Mesodermal cell (in vitro differentiated cells): ENCODE measurements at regions not wholly inside any gene's neighbourhood (a gene's known extent, or its start where the extent isn't known, plus 50 kb on each side); places are given as distances from the start of the nearest gene placed in this dataset.
"Not testable (repeated sequence)": the region's sequence is repeated elsewhere in the genome, so short reads cannot be mapped to it uniquely, and the experiment has no call there.

Experiments
- H3K27ac ChIP-seq: 2 replicates; pipeline ENCODE4 v1.7.0; 2013; ENCODE audit warnings: mild to moderate bottlenecking, low read depth, low read length, moderate library complexity; ENCODE audit not compliant: severe bottlenecking
- H3K36me3 ChIP-seq: 2 replicates; pipeline ENCODE4 v1.7.1; 2013; ENCODE audit warnings: mild to moderate bottlenecking, low read length, moderate library complexity; ENCODE audit not compliant: control insufficient read depth, insufficient read depth
- H3K4me1 ChIP-seq: one replicate; pipeline ENCODE4 v1.7.1; 2013; ENCODE audit warnings: mild to moderate bottlenecking, low read length; ENCODE audit not compliant: insufficient read depth, control insufficient read depth, poor library complexity, severe bottlenecking
- H3K4me3 ChIP-seq: 2 replicates; pipeline ENCODE4 v1.7.0; 2013; ENCODE audit warnings: low read length, control low read depth, mild to moderate bottlenecking; ENCODE audit not compliant: insufficient read depth, poor library complexity, severe bottlenecking; ENCODE audit errors: extremely low read depth
- H3K9me3 ChIP-seq: 2 replicates; pipeline ENCODE4 v1.7.1; 2013; ENCODE audit warnings: mild to moderate bottlenecking, low read length, moderate library complexity; ENCODE audit not compliant: control insufficient read depth
- WGBS, 2 experiments: methylation state at CpG; one replicate each; pipeline ENCODE4 v1.1.5; 2013; ENCODE audit warnings: missing lambda C conversion rate in 2 of 2; ENCODE audit not compliant: insufficient coverage in 2 of 2; 5-methylcytosine and 5-hydroxymethylcytosine counted together

- H3K27ac ChIP-seq: no peak overlapping the region
- H3K36me3 ChIP-seq: no peaks in the 10 kb centered on the region
- 17% methylated on average over 1 of the region's 2 CpGs; no CpG with 5 or more reads in 1 of the 2 experiments for WGBS, 2 experiments
- H3K9me3 ChIP-seq: no peaks in the 10 kb centered on the region
- H3K4me3 ChIP-seq: no peak overlapping the region
- peaks cover 7% of the 10 kb centered on the region for H3K4me1 ChIP-seq
These were observed 104.4 kb upstream of the RBMS3 start for GRCh38 chr3:29176501-29176900.

DNA sequence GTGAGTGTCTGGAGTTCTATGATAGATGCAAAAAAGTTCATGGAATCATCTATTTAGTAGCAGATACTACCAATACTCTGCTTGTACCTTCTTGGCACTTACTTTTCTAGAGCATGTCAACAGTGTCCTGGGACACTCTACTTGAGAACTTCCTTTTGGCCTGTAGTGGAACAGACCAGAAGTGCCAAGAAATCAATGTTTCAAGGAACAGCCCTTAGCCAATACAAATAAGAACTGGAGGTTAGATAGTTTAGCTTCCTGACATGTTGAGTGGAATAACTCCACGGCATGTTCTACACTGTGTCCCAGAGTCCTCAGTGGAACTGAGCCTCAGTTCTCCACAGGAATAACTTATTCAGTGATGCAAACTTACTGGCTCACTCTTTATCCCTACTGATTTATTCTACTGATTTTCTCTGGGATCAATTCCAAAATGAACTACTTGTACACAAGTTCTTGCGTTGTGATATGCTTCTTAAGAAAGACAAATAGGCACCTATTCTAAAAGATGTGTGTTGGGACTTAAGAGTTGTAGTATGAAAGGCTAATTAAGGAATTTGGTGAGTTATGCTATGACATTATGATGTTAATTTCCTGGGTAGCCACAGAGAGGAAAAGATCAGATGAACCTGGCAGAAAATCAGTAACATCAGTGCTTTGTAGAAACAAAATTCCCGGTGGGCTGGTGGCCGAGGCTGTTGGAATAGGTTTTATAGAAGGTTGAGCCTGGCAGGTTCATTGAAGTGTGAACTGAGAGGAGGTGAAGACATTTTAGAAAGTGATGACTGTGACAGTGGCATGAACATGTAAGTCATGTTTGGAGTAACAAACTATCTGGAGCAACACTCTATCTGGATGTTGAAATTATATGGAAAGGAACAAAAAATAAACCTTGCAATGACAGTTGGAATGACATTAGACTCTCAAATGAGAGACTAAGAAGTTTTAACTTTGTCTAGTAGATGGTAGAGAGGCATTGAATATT is 101.8 kb upstream of the RBMS3 start:
- H3K36me3 ChIP-seq: no peaks in the 10 kb centered on the region
- WGBS, 2 experiments: 78 to 100% methylated on average over 1 to 2 of the region's 4 CpGs
- H3K9me3 ChIP-seq: no peaks in the 10 kb centered on the region
- H3K4me3 ChIP-seq: no peak overlapping the region
- no peak overlapping the region for H3K27ac ChIP-seq
- no peaks in the 10 kb centered on the region for H3K4me1 ChIP-seq

DNA sequence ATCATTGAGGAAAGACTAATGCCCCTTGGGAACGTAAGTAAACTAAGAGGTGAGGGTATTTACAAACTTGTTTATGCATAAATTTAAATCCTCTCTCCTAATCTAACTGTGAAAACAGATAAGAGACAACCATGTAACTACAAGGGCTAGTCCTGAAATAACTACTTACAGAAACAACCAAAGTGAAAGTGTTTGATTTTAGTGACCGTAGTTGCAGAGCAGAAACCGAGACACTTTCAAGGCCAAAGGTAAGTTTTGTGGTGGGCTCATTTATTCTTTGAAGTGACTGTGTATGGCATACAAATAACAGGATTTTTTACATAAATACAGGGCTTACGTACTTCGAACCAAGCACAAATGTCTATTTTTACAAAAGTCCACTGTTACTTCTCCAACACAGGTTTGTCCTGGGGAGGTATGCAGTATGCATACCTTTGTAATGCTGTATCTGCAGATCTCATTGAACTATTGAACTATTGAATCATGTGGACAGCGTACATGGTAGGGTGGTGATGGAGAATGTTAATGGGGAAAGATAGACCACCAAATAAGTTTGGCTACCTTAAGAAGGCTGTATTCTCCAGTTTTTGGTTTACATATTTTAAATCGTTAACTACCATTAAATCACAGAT is 99.6 kb upstream of the RBMS3 start:
- Histone ChIP-seq H3K9me3 (no peaks in the 10 kb centered on the region), H3K36me3 (no peaks in the 10 kb centered on the region), H3K4me1 (no peaks in the 10 kb centered on the region), H3K4me3 (no peak overlapping the region), H3K27ac (no peak overlapping the region)
- WGBS, 2 experiments: 100% methylated on average over 2 of the region's 7 CpGs; no CpG with 5 or more reads in 1 of the 2 experiments

DNA sequence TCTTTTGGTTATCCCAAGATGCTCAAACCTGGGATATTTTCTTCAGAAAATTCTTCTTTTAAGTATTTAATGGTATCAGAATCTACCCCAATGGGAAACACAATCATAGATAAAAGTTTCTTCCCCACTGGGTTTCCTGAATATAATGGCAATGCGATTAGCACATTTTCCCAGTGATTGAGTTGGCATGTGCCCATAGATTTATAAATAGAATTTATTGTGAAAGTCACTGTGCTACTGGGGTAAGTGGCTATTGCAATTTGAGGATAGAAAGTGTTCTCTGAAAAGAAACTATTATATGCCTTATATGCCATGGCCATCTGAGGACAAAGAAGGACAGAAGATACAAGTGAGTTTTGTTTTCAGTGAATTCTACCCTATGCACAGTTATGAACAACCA is 99.0 kb upstream of the RBMS3 start:
- no peak overlapping the region for H3K4me3 ChIP-seq
- H3K36me3 ChIP-seq: no peaks in the 10 kb centered on the region
- WGBS, 2 experiments: 100% methylated on average over 1 of the region's 1 CpG; no CpG with 5 or more reads in 1 of the 2 experiments
- no peaks in the 10 kb centered on the region for H3K9me3 ChIP-seq
- no peaks in the 10 kb centered on the region for H3K4me1 ChIP-seq
- H3K27ac ChIP-seq: no peak overlapping the region

GRCh38 chr3:29182828-29183227 is 98.0 kb upstream of the RBMS3 start:
- H3K27ac ChIP-seq, H3K4me3 ChIP-seq, H3K4me1 ChIP-seq, H3K36me3 ChIP-seq, H3K9me3 ChIP-seq: not testable (repeated sequence)
- WGBS, 2 experiments: 100% methylated on average over 1 to 2 of the region's 3 CpGs

DNA sequence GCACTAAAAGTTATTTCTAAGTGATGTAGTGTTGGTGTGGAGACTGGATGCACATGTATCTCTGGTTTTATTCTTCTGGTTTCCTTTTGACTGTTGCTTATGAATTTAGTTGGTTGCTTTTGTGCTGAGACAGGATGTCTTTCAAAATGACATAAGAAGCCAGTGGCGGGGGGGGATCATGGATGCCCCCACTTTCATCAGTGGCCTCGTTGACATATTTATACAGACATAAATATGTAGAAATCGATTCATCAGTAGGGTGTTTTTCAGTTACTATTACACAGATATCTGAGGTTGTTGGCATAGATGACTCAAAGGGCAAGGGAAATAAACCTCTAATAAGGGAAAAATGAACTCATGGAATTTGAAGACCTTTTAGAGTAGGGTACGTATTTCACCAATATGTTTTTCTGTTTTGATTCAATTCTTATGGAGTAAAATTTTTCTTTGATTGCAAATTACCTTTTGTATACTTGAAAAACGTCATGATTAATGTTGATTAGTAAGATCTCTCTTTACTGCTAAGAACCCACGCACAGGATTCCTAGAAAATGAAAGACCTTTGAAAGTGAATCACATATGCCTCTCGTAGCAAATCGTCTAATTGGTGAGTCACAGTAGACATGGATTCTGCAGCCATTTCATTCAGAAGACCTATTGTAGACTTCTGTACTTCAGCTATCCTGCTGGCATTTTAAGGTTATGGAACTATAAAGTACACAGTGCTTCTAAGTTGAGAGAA is 97.4 kb upstream of the RBMS3 start:
- WGBS, 2 experiments: 94% methylated on average over 2 to 3 of the region's 8 CpGs
- H3K4me3 ChIP-seq: no peak overlapping the region
- H3K36me3 ChIP-seq: no peaks in the 10 kb centered on the region
- no peak overlapping the region for H3K27ac ChIP-seq
- H3K9me3 ChIP-seq: no peaks in the 10 kb centered on the region
- H3K4me1 ChIP-seq: no peaks in the 10 kb centered on the region

DNA sequence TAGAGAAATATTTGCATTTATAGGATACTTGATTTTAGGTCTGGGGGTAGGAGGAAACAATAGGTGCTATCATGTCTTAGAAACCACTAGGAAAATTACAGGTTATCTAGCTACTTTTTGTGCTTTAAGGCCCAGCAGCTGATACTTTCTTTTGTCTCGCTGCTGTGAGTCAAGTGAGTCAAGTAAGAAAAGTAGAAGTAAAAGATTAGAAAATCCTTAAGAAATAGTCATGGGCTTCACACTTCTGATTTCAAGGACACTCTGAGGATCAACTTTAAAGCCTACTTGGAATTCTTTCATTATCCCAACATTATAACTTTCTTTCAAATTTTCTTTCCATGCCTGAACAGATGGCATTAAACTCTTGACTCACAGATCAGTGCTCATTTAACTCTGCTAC is 95.2 kb upstream of the RBMS3 start:
- Histone ChIP-seq H3K4me3 (no peak overlapping the region), H3K9me3 (no peaks in the 10 kb centered on the region), H3K36me3 (no peaks in the 10 kb centered on the region), H3K4me1 (no peaks in the 10 kb centered on the region), H3K27ac (peak overlapping the region; percentile 23)
- WGBS, 2 experiments: 100% methylated on average over 1 of the region's 1 CpG; no CpG with 5 or more reads in 1 of the 2 experiments

- no peak overlapping the region for H3K4me3 ChIP-seq
- H3K27ac ChIP-seq: peak overlapping the region; percentile 46
- no peaks in the 10 kb centered on the region for H3K9me3 ChIP-seq
- H3K36me3 ChIP-seq: no peaks in the 10 kb centered on the region
- H3K4me1 ChIP-seq: no peaks in the 10 kb centered on the region
- 91 to 100% methylated on average over 1 of the region's 1 CpG for WGBS, 2 experiments
These were observed 94.7 kb upstream of the RBMS3 start for GRCh38 chr3:29186131-29186599.

GRCh38 chr3:29186982-29187725 is 93.7 kb upstream of the RBMS3 start:
- Histone ChIP-seq H3K36me3 (no peaks in the 10 kb centered on the region), H3K27ac (no peak overlapping the region), H3K4me1 (no peaks in the 10 kb centered on the region), H3K9me3 (no peaks in the 10 kb centered on the region), H3K4me3 (no peak overlapping the region)
- WGBS, 2 experiments: 100% methylated on average over 1 of the region's 3 CpGs; no CpG with 5 or more reads in 1 of the 2 experiments

- H3K4me1 ChIP-seq: no peaks in the 10 kb centered on the region
- no peak overlapping the region for H3K27ac ChIP-seq
- H3K4me3 ChIP-seq: no peak overlapping the region
- no peaks in the 10 kb centered on the region for H3K36me3 ChIP-seq
- no peaks in the 10 kb centered on the region for H3K9me3 ChIP-seq
These were observed 91.5 kb upstream of the RBMS3 start for GRCh38 chr3:29189328-29189727.
